GM12878 (cell line): ENCODE measurements at regions not wholly inside any gene's neighbourhood (a gene's known extent, or its start where the extent isn't known, plus 50 kb on each side); places are given as distances from the start of the nearest gene placed in this dataset.

ENCODE experiments used
- CHD2 ChIP-seq: IDR thresholded peaks from 2 replicates; pipeline ENCODE4 v1.6.1; 2011; ENCODE audit warnings: low read depth, low read length, improper control_type of control experiment, borderline replicate concordance
- ELK1 ChIP-seq: IDR thresholded peaks from 2 replicates; pipeline ENCODE4 v1.6.1; 2012; ENCODE audit warnings: low read depth, low read length, improper control_type of control experiment
- ETV6 ChIP-seq, 2 experiments: fragments of 450-650 bp in 1 of 2; IDR thresholded peaks in 1 of 2; conservative IDR thresholded peaks in 1 of 2; 2 replicates each; pipeline ENCODE4 v1.6.1; 2014; ENCODE audit warnings: antibody characterized with exemption in 1 of 2, borderline replicate concordance in 1 of 2, low read depth in 1 of 2, mild to moderate bottlenecking in 1 of 2, moderate library complexity in 1 of 2
- FOXM1 ChIP-seq: IDR thresholded peaks from 2 replicates; pipeline ENCODE4 v1.6.1; 2012; ENCODE audit warnings: low read depth, mild to moderate bottlenecking, inconsistent platforms, low read length, moderate library complexity
- KAT2A ChIP-seq: conservative IDR thresholded peaks from 2 replicates; pipeline ENCODE4 v1.6.1; 2011; ENCODE audit warnings: low read depth, low read length; ENCODE audit not compliant: control insufficient read depth
- PBX3 ChIP-seq: IDR thresholded peaks from 2 replicates; pipeline ENCODE4 v1.6.1; 2011; ENCODE audit warnings: mild to moderate bottlenecking, low read depth, low read length, moderate library complexity; ENCODE audit not compliant: insufficient replicate concordance
- RCOR1 ChIP-seq: conservative IDR thresholded peaks from 2 replicates; pipeline ENCODE4 v1.6.1; 2012; ENCODE audit warnings: low read depth, low read length, improper control_type of control experiment
- SMAD1 ChIP-seq: fragments of 450-650 bp; IDR thresholded peaks from 2 replicates; pipeline ENCODE4 v1.6.1; 2018; ENCODE audit warnings: mild to moderate bottlenecking, low read depth; ENCODE audit not compliant: partially characterized antibody
- SUPT20H ChIP-seq: IDR thresholded peaks from 2 replicates; pipeline ENCODE4 v1.6.1; 2011; ENCODE audit warnings: low read depth, mild to moderate bottlenecking, low read length, moderate library complexity, borderline replicate concordance; ENCODE audit not compliant: control insufficient read depth
- TARDBP ChIP-seq: IDR thresholded peaks from 2 replicates; pipeline ENCODE4 v1.6.1; 2016; ENCODE audit warnings: borderline replicate concordance
- ZBTB4 ChIP-seq: fragments of 450-650 bp; formaldehyde crosslinking; IDR thresholded peaks from 2 replicates; pipeline ENCODE4 v1.4.0; 2022; ENCODE audit warnings: mild to moderate bottlenecking, moderate library complexity
- ZNF384 ChIP-seq: IDR thresholded peaks from 2 replicates; pipeline ENCODE4 v1.6.1; 2012; ENCODE audit warnings: low read depth, mild to moderate bottlenecking, low read length, improper control_type of control experiment, borderline replicate concordance
- ZZZ3 ChIP-seq: IDR thresholded peaks from 2 replicates; pipeline ENCODE4 v1.6.1; 2011; ENCODE audit warnings: low read depth; ENCODE audit not compliant: control insufficient read depth, insufficient read length
- TF ChIP-seq, protein P1 (sequence below): fragments of 150-350 bp; IDR thresholded peaks from 2 replicates; pipeline ENCODE4 v1.6.1; 2016; ENCODE audit warnings: low read depth, low read length
- TF ChIP-seq, protein P2 (sequence below): fragments of 450-650 bp; IDR thresholded peaks from 2 replicates; pipeline ENCODE4 v1.6.1; 2016; ENCODE audit warnings: mild to moderate bottlenecking, moderate library complexity, borderline replicate concordance

GRCh38 chr9:115930472-115930871 lies 223.1 kb upstream of the PAPPA start (continued):
- TF ChIP-seq TARDBP (no peak), ETV6 (conservative IDR thresholded peaks at IDR 0.05 in 1 of 2, IDR thresholded peaks at IDR 0.05 in 1 of 2; ENCODE audit: borderline replicate concordance in 1 of 2, low read depth in 1 of 2) (no peak), ELK1 (no peak), ZZZ3 (no peak), KAT2A (no peak), FOXM1 (no peak), ZNF384 (no peak), ZBTB4 (CRISPR knock-in tag) (no peak), SUPT20H (no peak), PBX3 (no peak), CHD2 (no peak), RCOR1 (no peak), SMAD1 (no peak)
- TF ChIP-seq, protein P1, sequence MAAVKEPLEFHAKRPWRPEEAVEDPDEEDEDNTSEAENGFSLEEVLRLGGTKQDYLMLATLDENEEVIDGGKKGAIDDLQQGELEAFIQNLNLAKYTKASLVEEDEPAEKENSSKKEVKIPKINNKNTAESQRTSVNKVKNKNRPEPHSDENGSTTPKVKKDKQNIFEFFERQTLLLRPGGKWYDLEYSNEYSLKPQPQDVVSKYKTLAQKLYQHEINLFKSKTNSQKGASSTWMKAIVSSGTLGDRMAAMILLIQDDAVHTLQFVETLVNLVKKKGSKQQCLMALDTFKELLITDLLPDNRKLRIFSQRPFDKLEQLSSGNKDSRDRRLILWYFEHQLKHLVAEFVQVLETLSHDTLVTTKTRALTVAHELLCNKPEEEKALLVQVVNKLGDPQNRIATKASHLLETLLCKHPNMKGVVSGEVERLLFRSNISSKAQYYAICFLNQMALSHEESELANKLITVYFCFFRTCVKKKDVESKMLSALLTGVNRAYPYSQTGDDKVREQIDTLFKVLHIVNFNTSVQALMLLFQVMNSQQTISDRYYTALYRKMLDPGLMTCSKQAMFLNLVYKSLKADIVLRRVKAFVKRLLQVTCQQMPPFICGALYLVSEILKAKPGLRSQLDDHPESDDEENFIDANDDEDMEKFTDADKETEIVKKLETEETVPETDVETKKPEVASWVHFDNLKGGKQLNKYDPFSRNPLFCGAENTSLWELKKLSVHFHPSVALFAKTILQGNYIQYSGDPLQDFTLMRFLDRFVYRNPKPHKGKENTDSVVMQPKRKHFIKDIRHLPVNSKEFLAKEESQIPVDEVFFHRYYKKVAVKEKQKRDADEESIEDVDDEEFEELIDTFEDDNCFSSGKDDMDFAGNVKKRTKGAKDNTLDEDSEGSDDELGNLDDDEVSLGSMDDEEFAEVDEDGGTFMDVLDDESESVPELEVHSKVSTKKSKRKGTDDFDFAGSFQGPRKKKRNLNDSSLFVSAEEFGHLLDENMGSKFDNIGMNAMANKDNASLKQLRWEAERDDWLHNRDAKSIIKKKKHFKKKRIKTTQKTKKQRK = no peak
- TF ChIP-seq, protein P2, sequence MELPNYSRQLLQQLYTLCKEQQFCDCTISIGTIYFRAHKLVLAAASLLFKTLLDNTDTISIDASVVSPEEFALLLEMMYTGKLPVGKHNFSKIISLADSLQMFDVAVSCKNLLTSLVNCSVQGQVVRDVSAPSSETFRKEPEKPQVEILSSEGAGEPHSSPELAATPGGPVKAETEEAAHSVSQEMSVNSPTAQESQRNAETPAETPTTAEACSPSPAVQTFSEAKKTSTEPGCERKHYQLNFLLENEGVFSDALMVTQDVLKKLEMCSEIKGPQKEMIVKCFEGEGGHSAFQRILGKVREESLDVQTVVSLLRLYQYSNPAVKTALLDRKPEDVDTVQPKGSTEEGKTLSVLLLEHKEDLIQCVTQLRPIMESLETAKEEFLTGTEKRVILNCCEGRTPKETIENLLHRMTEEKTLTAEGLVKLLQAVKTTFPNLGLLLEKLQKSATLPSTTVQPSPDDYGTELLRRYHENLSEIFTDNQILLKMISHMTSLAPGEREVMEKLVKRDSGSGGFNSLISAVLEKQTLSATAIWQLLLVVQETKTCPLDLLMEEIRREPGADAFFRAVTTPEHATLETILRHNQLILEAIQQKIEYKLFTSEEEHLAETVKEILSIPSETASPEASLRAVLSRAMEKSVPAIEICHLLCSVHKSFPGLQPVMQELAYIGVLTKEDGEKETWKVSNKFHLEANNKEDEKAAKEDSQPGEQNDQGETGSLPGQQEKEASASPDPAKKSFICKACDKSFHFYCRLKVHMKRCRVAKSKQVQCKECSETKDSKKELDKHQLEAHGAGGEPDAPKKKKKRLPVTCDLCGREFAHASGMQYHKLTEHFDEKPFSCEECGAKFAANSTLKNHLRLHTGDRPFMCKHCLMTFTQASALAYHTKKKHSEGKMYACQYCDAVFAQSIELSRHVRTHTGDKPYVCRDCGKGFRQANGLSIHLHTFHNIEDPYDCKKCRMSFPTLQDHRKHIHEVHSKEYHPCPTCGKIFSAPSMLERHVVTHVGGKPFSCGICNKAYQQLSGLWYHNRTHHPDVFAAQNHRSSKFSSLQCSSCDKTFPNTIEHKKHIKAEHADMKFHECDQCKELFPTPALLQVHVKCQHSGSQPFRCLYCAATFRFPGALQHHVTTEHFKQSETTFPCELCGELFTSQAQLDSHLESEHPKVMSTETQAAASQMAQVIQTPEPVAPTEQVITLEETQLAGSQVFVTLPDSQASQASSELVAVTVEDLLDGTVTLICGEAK = no peak
